Prostate gland (tissue), 2 donors: ENCODE measurements at regions not wholly inside any gene's neighbourhood (a gene's known extent, or its start where the extent isn't known, plus 50 kb on each side); places are given as distances from the start of the nearest gene placed in this dataset.

Source experiments
- CTCF ChIP-seq, 4 experiments: fragments of 200-600 bp in 2 of 4; fragments of 450-650 bp in 2 of 4; sonication (generic) in 2 of 4; IDR thresholded peaks; 1 replicate in 3 of 4; 2 replicates in 1 of 4; pipeline ENCODE4 v1.5.1; 2016 to 2019; ENCODE audit warnings: antibody characterized with exemption in 4 of 4, mild to moderate bottlenecking in 2 of 4, moderate library complexity in 2 of 4
- POLR2A ChIP-seq: fragments of 450-650 bp; IDR thresholded peaks from one replicate; pipeline ENCODE4 v1.6.1; 2016; ENCODE audit warnings: antibody characterized with exemption, mild to moderate bottlenecking
- POLR2AphosphoS5 ChIP-seq: sonication (generic); formaldehyde crosslinking; IDR thresholded peaks from one replicate; pipeline ENCODE4 v1.6.1; 2017; ENCODE audit warnings: antibody characterized with exemption

GRCh38 chr10:121168545-121169216 is 317.5 kb downstream of the WDR11 start:
- no peak for TF ChIP-seq CTCF (IDR thresholded peaks at IDR 0.05)
- no peak for TF ChIP-seq POLR2A
- no peak for TF ChIP-seq POLR2AphosphoS5
